ENCODE measurements at regions not wholly inside any gene's neighbourhood (a gene's known extent, or its start where the extent isn't known, plus 50 kb on each side); places are given as distances from the start of the nearest gene placed in this dataset.

GRCh38 chr13:97885641-97886040 is 67.8 kb upstream of the IPO5 start:
- no peak for ATAC-seq
- Histone ChIP-seq H3K9me3 (replicated peaks; ENCODE audit: control insufficient read depth, insufficient read depth, low read length) (no peaks in the 10 kb centered on the region), H3K27me3 (replicated peaks in 1 of 2; ENCODE audit: control insufficient read depth in 2 of 2, insufficient read depth in 2 of 2, low read length in 1 of 2) (no peaks in the 10 kb centered on the region; a peak in 1 of 4 replicates), H3K4me2 (ENCODE audit: control insufficient read depth, insufficient read depth) (no peak overlapping the region), H2AFZ (ENCODE audit: control insufficient read depth, low read depth, low read length) (no peak overlapping the region), H3K79me2 (ENCODE audit: control insufficient read depth, insufficient read depth, low read length) (no peaks in the 10 kb centered on the region), H3K9ac (ENCODE audit: control insufficient read depth, insufficient read depth, low read length) (no peak overlapping the region), H3K4me1 (ENCODE audit: control insufficient read depth, insufficient read depth, low read length) (no peaks in the 10 kb centered on the region), H3K36me3 (ENCODE audit: control insufficient read depth in 2 of 2, insufficient read depth in 2 of 2, low read length in 1 of 2) (no peaks in the 10 kb centered on the region), H3K27ac (ENCODE audit: control insufficient read depth, insufficient read depth) (no peak overlapping the region), H3K4me3 (no peak overlapping the region), H4K20me1 (ENCODE audit: control insufficient read depth, insufficient read depth) (no peaks in the 10 kb centered on the region)
- FAIRE-seq: no peak
- POLR2A ChIA-PET: no interaction called here
- no TSS peak for BruUV-seq (replicated peaks)
- RAD21 ChIA-PET (ENCODE audit: unreplicated experiment): no interaction called here
- no peak for DNase-seq (ENCODE audit: low read depth, low spot score)
- CTCF ChIA-PET: no interaction called here
- SMC1A ChIA-PET (ENCODE audit: uncharacterized antibody, unreplicated experiment): no interaction called here
- in situ Hi-C loops (cut with MboI) (no loop called here), intact Hi-C loops (cut with micrococcal nuclease; ENCODE audit: unreplicated experiment) (no loop called here)
- 29% methylated on average over 2 of the region's 2 CpGs for WGBS (ENCODE audit: insufficient coverage, insufficient replicate concordance, low lambda C conversion rate, missing lambda C conversion rate)
- TF ChIP-seq ETV6 (conservative IDR thresholded peaks at IDR 0.05 in 1 of 2, IDR thresholded peaks at IDR 0.05 in 1 of 2; ENCODE audit: borderline replicate concordance in 1 of 2, low read depth in 1 of 2) (no peak), BCLAF1 (IDR thresholded peaks at IDR 0.05) (no peak), ATF3 (IDR thresholded peaks at IDR 0.05; ENCODE audit: borderline replicate concordance, extremely low read depth, low read depth, low read length) (no peak), SUPT20H (IDR thresholded peaks at IDR 0.05; ENCODE audit: borderline replicate concordance, control insufficient read depth, low read depth, low read length) (no peak), RBBP5 (conservative IDR thresholded peaks at IDR 0.05) (no peak), SRF (IDR thresholded peaks at IDR 0.05; ENCODE audit: low read depth in 2 of 2, low read length in 2 of 2) (no peak), ZNF592 (IDR thresholded peaks at IDR 0.05) (no peak), KAT2A (conservative IDR thresholded peaks at IDR 0.05; ENCODE audit: control insufficient read depth, low read depth, low read length) (no peak), CTCF (IDR thresholded peaks at IDR 0.05 in 2 of 3, conservative IDR thresholded peaks at IDR 0.05 in 1 of 3; ENCODE audit: control insufficient read depth in 2 of 3, extremely low read depth in 1 of 3, insufficient read depth in 1 of 3, low read depth in 3 of 3, low read length in 3 of 3) (no peak), TBL1XR1 (IDR thresholded peaks at IDR 0.05; ENCODE audit: low read depth, low read length) (no peak), SKIL (IDR thresholded peaks at IDR 0.05; ENCODE audit: low read depth, poor library complexity, severe bottlenecking) (no peak), NBN (IDR thresholded peaks at IDR 0.05) (no peak)

Data from GM12878 (cell line).